ENCODE measurements at regions not wholly inside any gene's neighbourhood (a gene's known extent, or its start where the extent isn't known, plus 50 kb on each side); places are given as distances from the start of the nearest gene placed in this dataset.

DNA sequence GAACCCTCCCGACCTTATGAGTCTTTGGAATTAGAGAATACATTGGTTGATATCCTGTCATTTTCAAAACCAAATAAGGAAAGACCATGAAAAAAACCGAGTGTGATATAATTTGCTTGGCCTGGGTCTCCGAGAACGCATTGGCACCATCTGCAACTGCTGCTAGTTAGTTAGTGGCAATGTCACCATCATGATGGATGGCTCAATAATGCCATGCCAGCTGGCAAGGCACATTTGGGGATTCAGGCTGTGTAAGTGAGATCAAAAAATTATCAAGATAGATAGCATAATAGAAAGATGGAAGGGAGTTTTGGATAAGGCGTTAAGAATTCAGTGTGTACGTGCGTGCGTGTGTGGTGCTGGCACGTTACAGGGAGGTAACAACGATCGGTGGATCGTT lies 134.7 kb upstream of the TCERG1L start:
- ATAC-seq = no peak
- BruUV-seq (replicated peaks) = no TSS peak
- ChIA-PET SMC1A (ENCODE audit: uncharacterized antibody, unreplicated experiment) (no interaction called here), POLR2A (no interaction called here), CTCF (no interaction called here), RAD21 (ENCODE audit: unreplicated experiment) (no interaction called here)
- H3K79me2 ChIP-seq (ENCODE audit: control insufficient read depth, insufficient read depth, low read length) = no peaks in the 10 kb centered on the region
- no peak overlapping the region for H2AFZ ChIP-seq (ENCODE audit: control insufficient read depth, low read depth, low read length)
- FAIRE-seq = no peak
- in situ Hi-C loops (cut with MboI) = no loop called here
- no peaks in the 10 kb centered on the region for H4K20me1 ChIP-seq (ENCODE audit: control insufficient read depth, insufficient read depth)
- DNase-seq (ENCODE audit: low read depth, low spot score) = no peak
- no peaks in the 10 kb centered on the region for H3K9me3 ChIP-seq (replicated peaks; ENCODE audit: control insufficient read depth, insufficient read depth, low read length)
- 39% methylated on average over 12 of the region's 12 CpGs for WGBS (ENCODE audit: insufficient coverage, insufficient replicate concordance, low lambda C conversion rate, missing lambda C conversion rate)
- H3K4me1 ChIP-seq (ENCODE audit: control insufficient read depth, insufficient read depth, low read length) = no peaks in the 10 kb centered on the region
- H3K27ac ChIP-seq (ENCODE audit: control insufficient read depth, insufficient read depth) = no peak overlapping the region
- no peaks in the 10 kb centered on the region for H3K36me3 ChIP-seq (ENCODE audit: control insufficient read depth in 2 of 2, insufficient read depth in 2 of 2, low read length in 1 of 2)
- no peak overlapping the region for H3K4me3 ChIP-seq
- intact Hi-C loops (cut with micrococcal nuclease; ENCODE audit: unreplicated experiment) = no loop called here
- TF ChIP-seq HDAC6 (IDR thresholded peaks at IDR 0.05; ENCODE audit: unreplicated experiment) (no peak), SREBF1 (IDR thresholded peaks at IDR 0.05; ENCODE audit: low read length) (no peak), STAT1 (conservative IDR thresholded peaks at IDR 0.05) (no peak), POU2F2 (IDR thresholded peaks at IDR 0.05; ENCODE audit: borderline replicate concordance, low read depth, low read length) (no peak), SMAD5 (IDR thresholded peaks at IDR 0.05; ENCODE audit: low read depth) (no peak), GATAD2B (conservative IDR thresholded peaks at IDR 0.05; ENCODE audit: low read depth) (no peak), EED (IDR thresholded peaks at IDR 0.05; ENCODE audit: low read depth) (no peak), CREB1 (IDR thresholded peaks at IDR 0.05; ENCODE audit: low read depth) (no peak), RFX5 (IDR thresholded peaks at IDR 0.05; ENCODE audit: low read depth, low read length) (no peak), GABPA (IDR thresholded peaks at IDR 0.05; ENCODE audit: low read depth) (no peak), NFIC (IDR thresholded peaks at IDR 0.05; ENCODE audit: low read depth, low read length) (no peak), CREM (IDR thresholded peaks at IDR 0.05; ENCODE audit: low read depth) (no peak), SMC3 (IDR thresholded peaks at IDR 0.05; ENCODE audit: borderline replicate concordance, low read length) (no peak), CHD2 (IDR thresholded peaks at IDR 0.05; ENCODE audit: borderline replicate concordance, low read depth, low read length) (no peak), POLR2AphosphoS2 (IDR thresholded peaks at IDR 0.05; ENCODE audit: low read depth, low read length) (no peak)
- TF ChIP-seq, protein P1, sequence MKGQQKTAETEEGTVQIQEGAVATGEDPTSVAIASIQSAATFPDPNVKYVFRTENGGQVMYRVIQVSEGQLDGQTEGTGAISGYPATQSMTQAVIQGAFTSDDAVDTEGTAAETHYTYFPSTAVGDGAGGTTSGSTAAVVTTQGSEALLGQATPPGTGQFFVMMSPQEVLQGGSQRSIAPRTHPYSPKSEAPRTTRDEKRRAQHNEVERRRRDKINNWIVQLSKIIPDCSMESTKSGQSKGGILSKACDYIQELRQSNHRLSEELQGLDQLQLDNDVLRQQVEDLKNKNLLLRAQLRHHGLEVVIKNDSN (IDR thresholded peaks at IDR 0.05; ENCODE audit: borderline replicate concordance, extremely low read length, insufficient read depth, low read depth, low read length) = no peak
- TF ChIP-seq, protein P2, sequence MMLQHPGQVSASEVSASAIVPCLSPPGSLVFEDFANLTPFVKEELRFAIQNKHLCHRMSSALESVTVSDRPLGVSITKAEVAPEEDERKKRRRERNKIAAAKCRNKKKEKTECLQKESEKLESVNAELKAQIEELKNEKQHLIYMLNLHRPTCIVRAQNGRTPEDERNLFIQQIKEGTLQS (IDR thresholded peaks at IDR 0.05; ENCODE audit: borderline replicate concordance, extremely low read depth, low read depth, low read length) = no peak
- no peak overlapping the region for H3K9ac ChIP-seq (ENCODE audit: control insufficient read depth, insufficient read depth, low read length)
- no peaks in the 10 kb centered on the region for H3K27me3 ChIP-seq (replicated peaks in 1 of 2; ENCODE audit: control insufficient read depth in 2 of 2, insufficient read depth in 2 of 2, low read length in 1 of 2)
- no peak overlapping the region for H3K4me2 ChIP-seq (ENCODE audit: control insufficient read depth, insufficient read depth)
